NB4 (cell line): ENCODE measurements at regions not wholly inside any gene's neighbourhood (a gene's known extent, or its start where the extent isn't known, plus 50 kb on each side); places are given as distances from the start of the nearest gene placed in this dataset.

Experiments used
- TF ChIP-seq, protein P1 (sequence below): IDR thresholded peaks from one replicate; pipeline ENCODE4 v1.5.1; 2012; ENCODE audit warnings: low read depth, low read length
- TF ChIP-seq, protein P2 (sequence below): IDR thresholded peaks from 2 replicates; pipeline ENCODE4 v1.6.1; 2011; ENCODE audit warnings: low read depth, low read length

DNA sequence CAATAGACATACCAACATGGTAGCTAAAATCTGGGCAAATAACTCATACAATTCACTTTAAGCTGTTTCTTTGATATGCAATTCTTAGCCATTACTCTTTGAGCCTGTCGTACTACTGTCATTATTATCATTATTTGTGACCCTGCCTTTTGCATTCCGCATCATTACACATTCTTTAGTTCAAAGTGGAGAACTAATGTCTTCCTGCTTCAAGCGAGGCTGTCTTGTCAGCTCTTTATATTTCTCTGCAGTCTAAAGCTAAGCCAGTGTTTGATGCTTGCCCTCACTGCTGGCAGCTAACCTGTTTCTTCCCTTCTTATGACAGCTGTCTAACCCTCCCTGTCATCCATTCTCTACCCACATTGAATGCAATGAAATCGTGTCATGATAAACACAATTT, 186.8 kb downstream of the FAT4 start:
- TF ChIP-seq, protein P1, sequence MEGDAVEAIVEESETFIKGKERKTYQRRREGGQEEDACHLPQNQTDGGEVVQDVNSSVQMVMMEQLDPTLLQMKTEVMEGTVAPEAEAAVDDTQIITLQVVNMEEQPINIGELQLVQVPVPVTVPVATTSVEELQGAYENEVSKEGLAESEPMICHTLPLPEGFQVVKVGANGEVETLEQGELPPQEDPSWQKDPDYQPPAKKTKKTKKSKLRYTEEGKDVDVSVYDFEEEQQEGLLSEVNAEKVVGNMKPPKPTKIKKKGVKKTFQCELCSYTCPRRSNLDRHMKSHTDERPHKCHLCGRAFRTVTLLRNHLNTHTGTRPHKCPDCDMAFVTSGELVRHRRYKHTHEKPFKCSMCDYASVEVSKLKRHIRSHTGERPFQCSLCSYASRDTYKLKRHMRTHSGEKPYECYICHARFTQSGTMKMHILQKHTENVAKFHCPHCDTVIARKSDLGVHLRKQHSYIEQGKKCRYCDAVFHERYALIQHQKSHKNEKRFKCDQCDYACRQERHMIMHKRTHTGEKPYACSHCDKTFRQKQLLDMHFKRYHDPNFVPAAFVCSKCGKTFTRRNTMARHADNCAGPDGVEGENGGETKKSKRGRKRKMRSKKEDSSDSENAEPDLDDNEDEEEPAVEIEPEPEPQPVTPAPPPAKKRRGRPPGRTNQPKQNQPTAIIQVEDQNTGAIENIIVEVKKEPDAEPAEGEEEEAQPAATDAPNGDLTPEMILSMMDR: no peak
- TF ChIP-seq, protein P2, sequence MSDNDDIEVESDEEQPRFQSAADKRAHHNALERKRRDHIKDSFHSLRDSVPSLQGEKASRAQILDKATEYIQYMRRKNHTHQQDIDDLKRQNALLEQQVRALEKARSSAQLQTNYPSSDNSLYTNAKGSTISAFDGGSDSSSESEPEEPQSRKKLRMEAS: no peak
